ENCODE measurements at regions not wholly inside any gene's neighbourhood (a gene's known extent, or its start where the extent isn't known, plus 50 kb on each side); places are given as distances from the start of the nearest gene placed in this dataset.

DNA sequence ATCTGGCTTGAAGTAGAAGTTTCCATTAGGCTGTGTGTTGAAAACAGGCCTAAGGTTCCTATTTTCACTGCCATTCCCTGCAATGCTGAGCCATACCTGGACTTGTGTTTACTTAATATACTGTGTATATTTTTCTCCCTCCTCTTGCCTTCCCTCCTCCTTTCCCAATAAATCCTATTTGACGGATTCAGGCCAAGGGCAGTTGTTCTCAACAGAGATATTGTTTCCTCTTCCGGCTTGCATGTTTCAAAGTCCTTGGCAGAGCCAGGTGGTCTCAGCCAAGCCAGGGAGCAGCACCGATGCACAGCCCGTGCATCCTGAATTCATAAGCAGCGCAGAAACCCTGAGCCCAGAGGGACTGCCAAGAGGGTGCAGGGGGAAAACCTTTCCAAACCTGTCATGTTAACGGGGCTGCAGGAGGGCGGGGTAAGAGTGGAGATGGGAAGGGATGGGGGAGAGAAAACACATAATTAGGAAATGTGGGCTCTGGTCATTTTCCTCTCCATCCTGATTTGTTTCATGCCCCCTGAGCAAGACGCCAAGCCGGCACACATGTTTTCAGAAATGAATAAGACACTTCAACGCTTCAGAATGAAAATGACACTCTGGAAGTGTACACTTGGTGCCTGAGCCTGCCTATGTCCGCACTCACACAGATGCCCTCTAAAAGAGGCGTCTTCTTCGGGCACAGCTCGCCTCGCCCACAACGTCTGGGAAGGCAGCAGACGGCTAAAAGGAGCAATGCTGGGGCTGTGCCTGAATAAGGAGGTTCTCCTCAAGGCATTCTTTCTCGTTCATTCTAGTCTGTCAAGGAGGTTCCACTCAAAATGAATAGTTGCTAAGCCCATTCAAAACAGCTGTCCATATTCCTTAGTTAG is 149.3 kb upstream of the UBL3 start:
- no peak for DNase-seq (ENCODE audit: low read depth)

GRCh38 chr13:29996316-29996715 is 145.9 kb upstream of the UBL3 start:
- no peak for DNase-seq (ENCODE audit: low read depth)

GRCh38 chr13:29994911-29995595 is 144.6 kb upstream of the UBL3 start:
- DNase-seq (ENCODE audit: low read depth) = no peak

DNA sequence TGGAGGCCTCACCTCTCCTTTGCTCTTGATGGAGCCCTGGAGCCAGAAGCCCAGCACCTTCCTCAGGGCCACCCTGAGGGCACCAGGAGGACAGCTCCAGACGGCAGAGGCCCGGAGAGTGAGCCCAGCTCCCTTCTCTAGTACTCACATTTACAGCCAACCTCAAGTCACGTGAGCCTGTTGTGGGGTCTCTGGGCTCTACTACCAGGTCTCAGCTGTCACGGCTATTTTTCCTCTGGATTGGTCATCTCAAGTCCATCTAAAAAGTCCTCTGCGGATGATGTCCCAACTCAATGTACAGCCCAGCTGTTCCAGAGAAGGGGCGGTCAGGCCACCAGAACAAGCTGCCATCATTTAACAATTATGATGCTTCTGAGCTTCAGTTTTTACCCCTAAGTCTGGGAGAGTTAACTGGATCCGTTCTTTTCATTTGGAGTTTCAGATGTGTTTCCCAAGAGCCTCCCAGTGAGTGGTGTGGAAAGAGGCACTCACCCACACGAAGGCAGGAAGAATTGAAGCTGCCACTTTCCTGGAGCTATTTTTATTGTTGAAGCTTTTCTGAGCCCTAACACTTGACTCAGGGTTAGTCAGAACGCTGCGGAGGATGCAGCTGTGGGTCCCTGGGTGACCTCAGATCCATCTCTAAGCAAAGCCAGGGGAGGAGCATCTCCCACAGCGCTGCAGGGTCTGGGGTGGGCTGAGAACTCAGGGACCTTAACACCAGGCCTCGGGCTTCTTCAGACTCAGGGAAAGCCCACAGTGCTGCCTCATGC is 143.5 kb upstream of the UBL3 start:
- DNase-seq (ENCODE audit: low read depth) = peak; percentile 88

GRCh38 chr13:29993196-29993595 is 142.8 kb upstream of the UBL3 start:
- no peak for DNase-seq (ENCODE audit: low read depth)

- DNase-seq (ENCODE audit: low read depth) = peak; percentile 99
Observed at GRCh38 chr13:29991343-29991742, 140.9 kb upstream of the UBL3 start.

- DNase-seq (ENCODE audit: low read depth) = no peak
Observed at GRCh38 chr13:29987340-29987739, 136.9 kb upstream of the UBL3 start.

DNA sequence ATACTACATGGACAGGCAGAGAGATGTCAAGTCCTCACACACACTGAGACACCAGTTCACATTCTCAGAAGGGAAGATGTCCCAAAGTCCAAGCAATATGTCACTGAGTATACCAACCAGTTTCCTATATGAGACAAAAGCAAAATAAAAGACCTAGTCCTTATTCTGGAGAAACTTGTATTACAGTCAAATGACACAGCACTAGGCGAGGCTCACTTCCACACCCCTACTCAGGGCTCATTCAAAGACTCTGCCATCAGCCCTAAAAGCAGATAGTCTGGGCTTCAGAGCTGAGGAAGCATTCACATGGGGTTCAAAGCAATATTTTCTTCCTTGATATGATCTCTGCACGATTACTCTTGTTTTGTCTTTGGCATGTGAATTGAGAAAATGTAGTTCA is 129.9 kb upstream of the UBL3 start:
- no peak for DNase-seq (ENCODE audit: low read depth)

DNA sequence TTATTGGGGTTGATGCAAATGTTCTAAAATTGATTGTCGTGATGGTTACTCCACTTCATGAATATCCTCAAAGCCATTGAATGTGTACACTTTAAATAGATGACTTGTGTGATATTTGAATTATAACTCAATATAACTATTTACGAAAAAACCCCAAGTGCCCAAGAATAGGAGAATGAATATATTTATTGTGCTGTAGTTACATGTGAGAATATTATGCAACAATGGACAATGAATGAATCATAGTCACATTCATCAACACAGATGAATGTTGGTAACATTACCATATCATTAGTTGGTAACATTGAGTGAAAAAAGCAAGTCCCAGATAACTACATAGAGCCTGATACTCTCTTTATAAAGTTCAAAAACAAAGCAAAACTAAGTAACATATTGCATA is 127.8 kb upstream of the UBL3 start:
- DNase-seq (ENCODE audit: low read depth) = peak; percentile 24

DNA sequence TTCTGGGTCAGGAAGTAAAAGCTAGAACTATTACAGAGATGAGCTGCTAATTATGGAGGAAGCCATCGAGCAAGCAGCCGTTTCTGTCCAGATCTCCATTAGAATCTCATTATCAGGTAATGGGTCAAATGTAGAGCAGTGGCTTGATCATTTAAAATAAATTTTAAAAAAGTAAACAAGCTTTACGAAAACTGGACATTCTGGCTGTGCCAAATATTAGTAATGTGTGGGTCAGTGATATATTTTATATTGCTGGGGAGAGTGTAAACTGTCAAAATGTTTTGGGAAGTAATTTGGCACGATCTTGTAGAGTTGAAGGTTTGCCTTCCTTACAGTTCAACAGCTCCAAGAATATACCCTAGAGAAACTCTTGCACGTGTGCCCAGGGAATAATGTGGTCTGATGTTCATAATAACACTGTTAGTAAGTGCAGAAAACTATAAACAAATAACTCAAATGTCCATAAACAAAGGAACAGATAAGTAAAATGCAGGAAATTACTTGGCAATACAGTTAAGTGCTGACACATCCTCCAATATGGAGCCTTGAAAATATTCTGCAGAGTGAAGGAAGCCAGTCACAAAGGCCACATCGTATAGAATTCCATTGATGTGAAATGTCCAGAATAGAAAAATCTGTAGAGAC is 127.2 kb upstream of the UBL3 start:
- no peak for DNase-seq (ENCODE audit: low read depth)

DNA sequence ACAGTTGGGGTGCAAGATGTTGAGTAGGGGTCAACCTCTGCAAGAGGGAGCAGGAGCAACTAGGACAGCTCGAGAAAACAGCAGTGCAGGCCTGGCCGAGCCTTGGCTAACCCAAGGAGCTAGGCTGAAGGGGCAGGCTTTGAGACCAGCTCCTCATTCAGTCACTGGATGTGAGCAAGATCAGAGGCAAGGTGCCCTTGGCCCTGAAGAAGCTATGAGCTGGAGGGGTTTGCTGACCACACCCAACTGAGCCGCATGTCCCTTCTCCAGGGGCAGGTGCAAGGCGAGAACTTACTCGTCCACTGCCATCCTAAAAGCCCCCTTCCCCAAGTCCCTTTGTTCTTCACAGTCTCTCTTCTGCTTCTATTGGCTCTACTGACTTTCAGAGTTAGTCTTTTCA is 126.1 kb upstream of the UBL3 start:
- DNase-seq (ENCODE audit: low read depth) = no peak

GRCh38 chr13:29975283-29975682 is 124.9 kb upstream of the UBL3 start:
- no peak for DNase-seq (ENCODE audit: low read depth)

DNA sequence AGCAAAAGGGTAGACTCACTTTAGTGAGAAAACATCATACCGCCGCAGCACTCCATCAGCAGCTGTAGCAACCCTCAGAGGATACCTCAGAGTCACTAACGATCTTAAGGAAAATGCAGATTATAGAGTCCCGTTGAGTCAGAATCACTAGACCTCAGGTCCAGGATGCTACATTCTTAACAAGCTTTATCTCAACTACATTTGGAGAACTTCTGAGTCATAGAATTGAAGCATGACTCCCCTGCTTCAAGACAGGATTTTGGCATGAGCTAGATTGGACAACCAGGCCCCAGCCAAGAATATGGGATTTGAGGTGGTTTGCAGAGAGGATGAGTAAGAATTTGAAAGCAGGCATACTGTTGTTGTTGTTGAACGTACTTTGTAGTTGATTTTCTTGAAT is 118.9 kb upstream of the UBL3 start:
- DNase-seq (ENCODE audit: low read depth) = peak; percentile 83

- no peak for DNase-seq (ENCODE audit: low read depth)
Observed at GRCh38 chr13:29964181-29964845, 113.9 kb upstream of the UBL3 start.

- DNase-seq (ENCODE audit: low read depth) = no peak
Observed at GRCh38 chr13:29963089-29963488, 112.7 kb upstream of the UBL3 start.

GRCh38 chr13:29961036-29961670 is 110.7 kb upstream of the UBL3 start:
- no peak for DNase-seq (ENCODE audit: low read depth)

GRCh38 chr13:29959603-29960002 is 109.2 kb upstream of the UBL3 start:
- DNase-seq (ENCODE audit: low read depth) = no peak

DNA sequence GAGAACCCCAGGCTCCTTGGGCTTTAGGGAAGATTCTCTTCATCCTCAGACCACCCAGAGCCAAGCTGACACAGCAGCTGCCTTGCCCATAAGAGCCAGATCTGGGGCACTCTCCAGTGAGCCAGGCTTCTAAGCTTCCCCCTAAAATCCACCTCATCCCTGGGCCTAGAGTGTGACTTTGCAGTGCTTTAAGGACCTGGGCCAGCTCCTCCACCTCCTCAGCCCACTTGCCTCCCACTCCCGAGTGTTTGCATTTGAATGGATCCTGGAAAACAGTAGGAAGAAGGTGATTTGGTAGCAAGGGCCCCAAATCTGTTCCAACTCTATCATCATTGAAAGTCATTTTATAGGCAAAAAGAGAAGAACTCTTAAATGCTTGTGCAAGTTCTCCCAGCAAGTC is 108.7 kb upstream of the UBL3 start:
- DNase-seq (ENCODE audit: low read depth) = no peak

GRCh38 chr13:29958476-29958875 is 108.1 kb upstream of the UBL3 start:
- DNase-seq (ENCODE audit: low read depth) = no peak

DNA sequence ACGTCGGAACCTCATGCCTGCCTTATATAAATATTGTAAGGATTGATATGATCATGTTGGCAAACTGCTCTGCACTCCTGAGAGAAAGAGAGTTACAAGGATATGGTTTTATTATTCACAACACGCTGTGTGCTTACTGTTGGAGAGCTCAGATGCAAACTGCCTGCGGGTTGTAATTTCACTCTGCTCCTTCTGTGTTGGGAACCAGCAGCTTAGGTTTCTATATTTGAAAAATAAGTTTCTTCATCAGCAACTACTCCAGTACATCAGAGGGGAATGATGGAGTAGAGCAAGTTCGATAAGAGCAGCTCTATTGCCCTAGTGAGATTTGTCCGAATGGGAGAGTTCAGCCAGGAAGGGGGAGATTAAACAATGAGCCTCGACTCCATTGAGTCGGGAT is 106.9 kb upstream of the UBL3 start:
- DNase-seq (ENCODE audit: low read depth) = no peak

GRCh38 chr13:29956853-29957252 is 106.4 kb upstream of the UBL3 start:
- no peak for DNase-seq (ENCODE audit: low read depth)
